ENCODE measurements at regions not wholly inside any gene's neighbourhood (a gene's known extent, or its start where the extent isn't known, plus 50 kb on each side); places are given as distances from the start of the nearest gene placed in this dataset.

GRCh38 chr5:27234916-27235315 lies 196.5 kb upstream of the CDH9 start:
- Histone ChIP-seq H2AK5ac (ENCODE audit: low read length) (no peak overlapping the region), H4K91ac (ENCODE audit: low read depth, low read length) (no peak overlapping the region), H2BK120ac (ENCODE audit: insufficient read depth, low read length, poor library complexity) (no peak overlapping the region), H3K79me1 (ENCODE audit: low read length) (no peaks in the 10 kb centered on the region), H3K18ac (ENCODE audit: low read length) (no peak overlapping the region), H3K9me3 (ENCODE audit: insufficient read depth, low read depth, low read length) (no peaks in the 10 kb centered on the region), H3K4me2 (ENCODE audit: low read length) (no peak overlapping the region), H2BK5ac (ENCODE audit: low read depth, low read length, poor library complexity) (no peak overlapping the region), H2BK12ac (ENCODE audit: low read length) (no peak overlapping the region), H3K36me3 (ENCODE audit: control insufficient read depth in 1 of 2, insufficient read depth in 2 of 2, low read length in 2 of 2) (no peaks in the 10 kb centered on the region), H3K23ac (ENCODE audit: low read length) (no peak overlapping the region), H3K9ac (ENCODE audit: low read length) (no peak overlapping the region), H4K8ac (ENCODE audit: low read depth, low read length) (no peak overlapping the region), H3K27ac (ENCODE audit: low read depth, low read length) (no peak overlapping the region), H3K4me1 (ENCODE audit: control insufficient read depth in 1 of 2, insufficient read depth in 2 of 2, low read length in 2 of 2) (no peaks in the 10 kb centered on the region), H3K14ac (ENCODE audit: low read length) (no peak overlapping the region), H2AFZ (ENCODE audit: insufficient read depth, low read length, poor library complexity) (no peak overlapping the region), H4K12ac (ENCODE audit: low read depth, low read length) (no peak overlapping the region), H3K4me3 (ENCODE audit: low read depth, low read length) (no peak overlapping the region), H3K27me3 (ENCODE audit: insufficient read depth, low read length) (no peaks in the 10 kb centered on the region), H3K4ac (ENCODE audit: low read depth, low read length) (no peak overlapping the region), H3K79me2 (ENCODE audit: control insufficient read depth, insufficient read depth, low read length, poor library complexity) (no peaks in the 10 kb centered on the region)
- no CpG with 5 or more reads among the region's 2 CpGs for WGBS (ENCODE audit: extremely low coverage, insufficient coverage, insufficient read length)
- no peak for DNase-seq

DNA sequence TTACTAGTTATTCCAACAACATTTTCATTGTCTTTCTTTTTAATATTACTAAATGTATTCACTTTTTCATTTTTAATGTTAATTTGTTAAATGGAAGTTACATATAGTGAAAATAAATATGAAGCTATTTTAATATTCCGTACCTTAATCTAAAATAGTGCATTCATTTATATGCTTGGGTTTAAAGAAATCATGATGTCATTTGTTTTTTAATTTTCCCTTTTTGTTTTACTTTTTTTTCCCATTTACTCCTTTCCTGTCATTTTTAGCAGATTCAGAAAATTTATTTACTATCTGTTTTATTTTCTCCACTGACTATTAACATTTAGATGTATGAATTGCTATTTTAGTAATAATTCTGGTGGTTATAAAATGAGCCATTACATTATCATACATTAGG lies 183.0 kb upstream of the CDH9 start:
- no peaks in the 10 kb centered on the region for H3K27me3 ChIP-seq (ENCODE audit: insufficient read depth, low read length)
- H3K4me2 ChIP-seq (ENCODE audit: low read length), result no peak overlapping the region
- DNase-seq, result no peak
- H3K14ac ChIP-seq (ENCODE audit: low read length), result no peak overlapping the region
- no peak overlapping the region for H4K12ac ChIP-seq (ENCODE audit: low read depth, low read length)
- no peak overlapping the region for H3K23ac ChIP-seq (ENCODE audit: low read length)
- no peak overlapping the region for H2AK5ac ChIP-seq (ENCODE audit: low read length)
- no peak overlapping the region for H3K18ac ChIP-seq (ENCODE audit: low read length)
- no peak overlapping the region for H2BK120ac ChIP-seq (ENCODE audit: insufficient read depth, low read length, poor library complexity)
- no peaks in the 10 kb centered on the region for H3K4me1 ChIP-seq (ENCODE audit: control insufficient read depth in 1 of 2, insufficient read depth in 2 of 2, low read length in 2 of 2)
- H2AFZ ChIP-seq (ENCODE audit: insufficient read depth, low read length, poor library complexity), result no peak overlapping the region
- no peak overlapping the region for H2BK12ac ChIP-seq (ENCODE audit: low read length)
- no peaks in the 10 kb centered on the region for H3K79me2 ChIP-seq (ENCODE audit: control insufficient read depth, insufficient read depth, low read length, poor library complexity)
- no peak overlapping the region for H2BK5ac ChIP-seq (ENCODE audit: low read depth, low read length, poor library complexity)
- no peaks in the 10 kb centered on the region for H3K79me1 ChIP-seq (ENCODE audit: low read length)
- H3K4me3 ChIP-seq (ENCODE audit: low read depth, low read length), result no peak overlapping the region
- no peaks in the 10 kb centered on the region for H3K36me3 ChIP-seq (ENCODE audit: control insufficient read depth in 1 of 2, insufficient read depth in 2 of 2, low read length in 2 of 2)
- H4K91ac ChIP-seq (ENCODE audit: low read depth, low read length), result no peak overlapping the region
- no CpG with 5 or more reads among the region's 1 CpG for WGBS (ENCODE audit: extremely low coverage, insufficient coverage, insufficient read length)
- H3K4ac ChIP-seq (ENCODE audit: low read depth, low read length), result no peak overlapping the region
- no peak overlapping the region for H3K27ac ChIP-seq (ENCODE audit: low read depth, low read length)
- H3K9ac ChIP-seq (ENCODE audit: low read length), result no peak overlapping the region
- no peak overlapping the region for H4K8ac ChIP-seq (ENCODE audit: low read depth, low read length)
- H3K9me3 ChIP-seq (ENCODE audit: insufficient read depth, low read depth, low read length), result no peaks in the 10 kb centered on the region

GRCh38 chr5:27220752-27221151 lies 182.4 kb upstream of the CDH9 start:
- Histone ChIP-seq H4K8ac (ENCODE audit: low read depth, low read length) (no peak overlapping the region), H3K79me1 (ENCODE audit: low read length) (no peaks in the 10 kb centered on the region), H4K91ac (ENCODE audit: low read depth, low read length) (no peak overlapping the region), H4K12ac (ENCODE audit: low read depth, low read length) (no peak overlapping the region), H2BK12ac (ENCODE audit: low read length) (no peak overlapping the region), H3K27me3 (ENCODE audit: insufficient read depth, low read length) (no peaks in the 10 kb centered on the region), H3K79me2 (ENCODE audit: control insufficient read depth, insufficient read depth, low read length, poor library complexity) (no peaks in the 10 kb centered on the region), H3K4me1 (ENCODE audit: control insufficient read depth in 1 of 2, insufficient read depth in 2 of 2, low read length in 2 of 2) (no peaks in the 10 kb centered on the region), H2AK5ac (ENCODE audit: low read length) (no peak overlapping the region), H3K4me3 (ENCODE audit: low read depth, low read length) (no peak overlapping the region), H3K27ac (ENCODE audit: low read depth, low read length) (no peak overlapping the region), H3K9ac (ENCODE audit: low read length) (no peak overlapping the region), H3K18ac (ENCODE audit: low read length) (no peak overlapping the region), H2BK120ac (ENCODE audit: insufficient read depth, low read length, poor library complexity) (no peak overlapping the region), H3K9me3 (ENCODE audit: insufficient read depth, low read depth, low read length) (no peaks in the 10 kb centered on the region), H3K36me3 (ENCODE audit: control insufficient read depth in 1 of 2, insufficient read depth in 2 of 2, low read length in 2 of 2) (no peaks in the 10 kb centered on the region), H2AFZ (ENCODE audit: insufficient read depth, low read length, poor library complexity) (no peak overlapping the region), H3K23ac (ENCODE audit: low read length) (no peak overlapping the region), H3K4ac (ENCODE audit: low read depth, low read length) (no peak overlapping the region), H3K14ac (ENCODE audit: low read length) (no peak overlapping the region), H3K4me2 (ENCODE audit: low read length) (no peak overlapping the region), H2BK5ac (ENCODE audit: low read depth, low read length, poor library complexity) (no peak overlapping the region)
- no CpG with 5 or more reads among the region's 4 CpGs for WGBS (ENCODE audit: extremely low coverage, insufficient coverage, insufficient read length)
- DNase-seq, result no peak

DNA sequence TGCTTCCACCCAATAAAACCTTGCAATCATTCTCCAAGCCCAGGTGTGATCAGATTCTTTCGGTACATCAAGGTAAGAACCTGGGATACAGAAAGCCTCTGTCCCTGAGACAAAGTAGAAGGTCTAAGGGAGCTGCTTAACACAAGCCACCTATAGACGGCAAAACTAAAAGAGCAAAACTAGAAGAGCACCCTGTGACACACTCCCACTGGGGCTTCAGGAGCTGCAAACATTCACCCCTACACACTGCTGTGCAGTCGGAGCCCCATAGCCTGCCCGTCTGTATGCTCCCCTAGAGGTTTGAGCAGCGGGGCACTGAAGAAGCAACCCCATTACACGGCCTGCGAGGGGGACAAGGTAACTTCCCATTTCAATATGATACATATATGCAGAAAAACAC lies 179.6 kb upstream of the CDH9 start:
- Histone ChIP-seq H3K36me3 (ENCODE audit: control insufficient read depth in 1 of 2, insufficient read depth in 2 of 2, low read length in 2 of 2) (no peaks in the 10 kb centered on the region), H2AK5ac (ENCODE audit: low read length) (no peak overlapping the region), H3K14ac (ENCODE audit: low read length) (no peak overlapping the region), H3K4me3 (ENCODE audit: low read depth, low read length) (no peak overlapping the region), H3K79me2 (ENCODE audit: control insufficient read depth, insufficient read depth, low read length, poor library complexity) (no peaks in the 10 kb centered on the region), H3K9me3 (ENCODE audit: insufficient read depth, low read depth, low read length) (no peaks in the 10 kb centered on the region), H3K27ac (ENCODE audit: low read depth, low read length) (no peak overlapping the region), H4K8ac (ENCODE audit: low read depth, low read length) (no peak overlapping the region), H3K27me3 (ENCODE audit: insufficient read depth, low read length) (no peaks in the 10 kb centered on the region), H3K79me1 (ENCODE audit: low read length) (no peaks in the 10 kb centered on the region), H4K12ac (ENCODE audit: low read depth, low read length) (no peak overlapping the region), H2BK12ac (ENCODE audit: low read length) (no peak overlapping the region), H3K4me1 (ENCODE audit: control insufficient read depth in 1 of 2, insufficient read depth in 2 of 2, low read length in 2 of 2) (no peaks in the 10 kb centered on the region), H3K4ac (ENCODE audit: low read depth, low read length) (no peak overlapping the region), H3K18ac (ENCODE audit: low read length) (no peak overlapping the region), H3K23ac (ENCODE audit: low read length) (no peak overlapping the region), H4K91ac (ENCODE audit: low read depth, low read length) (no peak overlapping the region), H2BK5ac (ENCODE audit: low read depth, low read length, poor library complexity) (no peak overlapping the region), H2AFZ (ENCODE audit: insufficient read depth, low read length, poor library complexity) (no peak overlapping the region), H2BK120ac (ENCODE audit: insufficient read depth, low read length, poor library complexity) (no peak overlapping the region), H3K9ac (ENCODE audit: low read length) (no peak overlapping the region), H3K4me2 (ENCODE audit: low read length) (no peak overlapping the region)
- WGBS (ENCODE audit: extremely low coverage, insufficient coverage, insufficient read length), result no CpG with 5 or more reads among the region's 7 CpGs
- DNase-seq, result no peak
